ENCODE measurements at regions not wholly inside any gene's neighbourhood (a gene's known extent, or its start where the extent isn't known, plus 50 kb on each side); places are given as distances from the start of the nearest gene placed in this dataset.

DNA sequence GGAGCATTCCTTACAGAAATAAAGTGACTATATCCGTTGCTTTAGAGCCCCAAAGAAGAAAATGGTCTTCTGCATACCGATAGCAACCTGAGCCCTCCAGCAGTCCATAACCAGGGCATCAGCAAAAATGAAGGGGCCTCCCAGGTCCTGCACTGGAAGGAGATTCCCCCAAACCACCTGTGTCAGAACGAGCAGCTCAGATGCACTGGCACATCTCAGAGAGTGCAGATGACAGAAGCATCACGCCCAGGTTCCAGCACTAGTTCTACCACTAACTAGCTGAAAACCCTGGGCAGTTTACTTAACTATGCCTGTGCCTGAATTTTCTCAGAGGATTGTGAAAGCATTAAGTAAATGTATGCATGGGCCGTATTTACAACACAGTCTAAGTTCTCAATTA is 466.7 kb upstream of the MYT1L start:
- H2BK12ac ChIP-seq (ENCODE audit: low read depth, low read length), result no peak overlapping the region
- DNase-seq (ENCODE audit: low read depth in 1 of 2, low spot score in 2 of 2) (no peak), FAIRE-seq (no peak)
- WGBS, 2 experiments (ENCODE audit: extremely low coverage in 1 of 2, insufficient coverage in 1 of 2, insufficient read length in 1 of 2, insufficient replicate concordance in 2 of 2, low coverage in 1 of 2, low lambda C conversion rate in 2 of 2, missing lambda C conversion rate in 1 of 2), result 91% methylated on average over 5 of the region's 5 CpGs; no CpG with 5 or more reads in 1 of the 2 experiments
- POLR2A ChIA-PET (ENCODE audit: partially characterized antibody), result no interaction called here
- no peaks in the 10 kb centered on the region; the same call in 1 of the 2 replicates for H3K23me2 ChIP-seq (ENCODE audit: low read depth, low read length)
- no peak overlapping the region for H3K27ac ChIP-seq (ENCODE audit: low read depth, low read length)
- no peak overlapping the region for H4K5ac ChIP-seq (ENCODE audit: insufficient read length, low read depth, low read length)
- no peak overlapping the region for H2BK5ac ChIP-seq (ENCODE audit: low read depth, low read length)
- no peak overlapping the region for H3K4ac ChIP-seq (replicated peaks; ENCODE audit: insufficient read length, low read depth, low read length)
- no peak overlapping the region for H3K56ac ChIP-seq (replicated peaks; ENCODE audit: insufficient read length, low read depth, low read length)
- H4K91ac ChIP-seq (replicated peaks; ENCODE audit: insufficient read length, low read length), result no peak overlapping the region
- H4K20me1 ChIP-seq (replicated peaks in 1 of 2; ENCODE audit: control insufficient read depth in 1 of 2, insufficient read depth in 2 of 2, low read length in 2 of 2), result no peaks in the 10 kb centered on the region
- no peak overlapping the region for H2BK20ac ChIP-seq (ENCODE audit: low read length)
- H3K4me3 ChIP-seq (ENCODE audit: extremely low read depth in 1 of 4, insufficient read depth in 2 of 4, low read depth in 3 of 4, low read length in 4 of 4), result no peak overlapping the region
- H2AFZ ChIP-seq (ENCODE audit: low read length), result no peak overlapping the region
- no peak overlapping the region for H2BK15ac ChIP-seq (ENCODE audit: low read length)
- no peak overlapping the region for H3K9ac ChIP-seq (replicated peaks in 1 of 4; ENCODE audit: extremely low read depth in 1 of 4, low read depth in 3 of 4, low read length in 3 of 4)
- H3K79me2 ChIP-seq (ENCODE audit: control insufficient read depth in 1 of 2, insufficient read depth in 2 of 2, low read length in 2 of 2), result no peaks in the 10 kb centered on the region
- H3K27me3 ChIP-seq (replicated peaks in 1 of 4; ENCODE audit: control insufficient read depth in 3 of 4, extremely low read depth in 1 of 4, insufficient read depth in 3 of 4, low read length in 3 of 4), result no peaks in the 10 kb centered on the region
- H3K79me1 ChIP-seq (ENCODE audit: low read depth, low read length), result no peaks in the 10 kb centered on the region
- no peaks in the 10 kb centered on the region for H3K4me1 ChIP-seq (replicated peaks in 1 of 4; ENCODE audit: control insufficient read depth in 3 of 4, insufficient read depth in 4 of 4, low read length in 3 of 4)
- H3K36me3 ChIP-seq (ENCODE audit: control insufficient read depth in 2 of 4, insufficient read depth in 4 of 4, low read length in 3 of 4), result no peaks in the 10 kb centered on the region
- no peak overlapping the region for H2BK120ac ChIP-seq (replicated peaks; ENCODE audit: low read depth, low read length)
- H3K18ac ChIP-seq (ENCODE audit: extremely low read depth, low read length), result no peak overlapping the region
- H2AK5ac ChIP-seq (ENCODE audit: low read depth, low read length), result no peak overlapping the region
- H4K8ac ChIP-seq (ENCODE audit: extremely low read depth, insufficient read depth, low read length), result no peak overlapping the region
- CTCF ChIA-PET (ENCODE audit: partially characterized antibody), result no interaction called here
- H3K23ac ChIP-seq (ENCODE audit: insufficient read length), result no peak overlapping the region
- no peak overlapping the region for H3K14ac ChIP-seq (ENCODE audit: insufficient read length)
- peaks cover 0 to 2% of the 10 kb centered on the region in 2 experiments; a peak in 2 of 4 replicates for H3K9me3 ChIP-seq (ENCODE audit: insufficient read depth in 2 of 2, low read depth in 1 of 2, low read length in 1 of 2)
- H3K4me2 ChIP-seq (ENCODE audit: insufficient read depth in 1 of 2, low read depth in 2 of 2, low read length in 2 of 2), result no peak overlapping the region
- no peak for TF ChIP-seq CEBPB (IDR thresholded peaks at IDR 0.05; ENCODE audit: low read depth, low read length)
- TF ChIP-seq SIX5 (IDR thresholded peaks at IDR 0.05; ENCODE audit: low read depth, low read length), result no peak
- TF ChIP-seq TAF1 (IDR thresholded peaks at IDR 0.05; ENCODE audit: low read depth, low read length), result no peak
- TF ChIP-seq CBX5 (IDR thresholded peaks at IDR 0.05; ENCODE audit: low read depth, low read length), result no peak
- TF ChIP-seq, protein P1, sequence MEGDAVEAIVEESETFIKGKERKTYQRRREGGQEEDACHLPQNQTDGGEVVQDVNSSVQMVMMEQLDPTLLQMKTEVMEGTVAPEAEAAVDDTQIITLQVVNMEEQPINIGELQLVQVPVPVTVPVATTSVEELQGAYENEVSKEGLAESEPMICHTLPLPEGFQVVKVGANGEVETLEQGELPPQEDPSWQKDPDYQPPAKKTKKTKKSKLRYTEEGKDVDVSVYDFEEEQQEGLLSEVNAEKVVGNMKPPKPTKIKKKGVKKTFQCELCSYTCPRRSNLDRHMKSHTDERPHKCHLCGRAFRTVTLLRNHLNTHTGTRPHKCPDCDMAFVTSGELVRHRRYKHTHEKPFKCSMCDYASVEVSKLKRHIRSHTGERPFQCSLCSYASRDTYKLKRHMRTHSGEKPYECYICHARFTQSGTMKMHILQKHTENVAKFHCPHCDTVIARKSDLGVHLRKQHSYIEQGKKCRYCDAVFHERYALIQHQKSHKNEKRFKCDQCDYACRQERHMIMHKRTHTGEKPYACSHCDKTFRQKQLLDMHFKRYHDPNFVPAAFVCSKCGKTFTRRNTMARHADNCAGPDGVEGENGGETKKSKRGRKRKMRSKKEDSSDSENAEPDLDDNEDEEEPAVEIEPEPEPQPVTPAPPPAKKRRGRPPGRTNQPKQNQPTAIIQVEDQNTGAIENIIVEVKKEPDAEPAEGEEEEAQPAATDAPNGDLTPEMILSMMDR (IDR thresholded peaks at IDR 0.05; ENCODE audit: control extremely low read depth in 1 of 3, insufficient read depth in 1 of 3, low read depth in 1 of 3, low read length in 3 of 3), result no peak
- no peak for TF ChIP-seq CTBP2 (IDR thresholded peaks at IDR 0.05; ENCODE audit: borderline replicate concordance, insufficient read depth, insufficient read length, low read length)
- no peak for TF ChIP-seq SAP30 (IDR thresholded peaks at IDR 0.05; ENCODE audit: insufficient read depth, insufficient replicate concordance, low read length)
- TF ChIP-seq, protein P2, sequence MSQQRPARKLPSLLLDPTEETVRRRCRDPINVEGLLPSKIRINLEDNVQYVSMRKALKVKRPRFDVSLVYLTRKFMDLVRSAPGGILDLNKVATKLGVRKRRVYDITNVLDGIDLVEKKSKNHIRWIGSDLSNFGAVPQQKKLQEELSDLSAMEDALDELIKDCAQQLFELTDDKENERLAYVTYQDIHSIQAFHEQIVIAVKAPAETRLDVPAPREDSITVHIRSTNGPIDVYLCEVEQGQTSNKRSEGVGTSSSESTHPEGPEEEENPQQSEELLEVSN (IDR thresholded peaks at IDR 0.05), result no peak
- TF ChIP-seq EGR1 (IDR thresholded peaks at IDR 0.05; ENCODE audit: borderline replicate concordance, low read depth, low read length), result no peak
- no peak for TF ChIP-seq GTF2F1 (IDR thresholded peaks at IDR 0.05; ENCODE audit: borderline replicate concordance, low read depth, low read length)
- TF ChIP-seq RFX5 (IDR thresholded peaks at IDR 0.05; ENCODE audit: borderline replicate concordance, low read depth, low read length), result no peak
- no peak for TF ChIP-seq BACH1 (IDR thresholded peaks at IDR 0.05; ENCODE audit: low read length)

All from H1 (cell line).